ENCODE measurements at regions not wholly inside any gene's neighbourhood (a gene's known extent, or its start where the extent isn't known, plus 50 kb on each side); places are given as distances from the start of the nearest gene placed in this dataset.

DNA sequence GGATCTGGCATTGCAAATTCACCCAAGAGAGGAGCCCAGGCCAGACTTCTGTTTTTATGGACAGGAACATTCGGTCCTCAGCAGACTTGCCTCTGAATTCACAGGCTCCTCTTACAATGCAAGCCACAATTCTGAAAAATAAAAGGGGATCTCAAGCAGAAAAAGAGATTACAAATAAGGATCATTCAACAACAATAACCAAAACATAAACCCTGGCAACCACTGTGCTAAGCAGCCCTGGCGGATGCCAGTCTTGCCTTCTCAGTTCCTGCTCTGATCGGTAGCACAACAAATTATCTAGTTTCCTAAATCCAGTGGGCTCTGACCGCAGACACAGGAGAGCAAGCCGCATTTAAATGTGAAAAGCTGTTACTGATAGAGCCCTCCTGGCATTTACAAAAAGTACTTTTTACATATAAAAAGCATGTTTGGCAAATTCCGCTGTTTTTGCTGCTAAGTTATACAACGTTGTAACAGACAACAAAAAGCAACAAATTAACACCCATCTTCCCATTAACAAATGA, 123.4 kb upstream of the FOXD3 start:
- Histone ChIP-seq H3K4me1 (replicated peaks in 1 of 2) (no peaks in the 10 kb centered on the region), H3K27me3 (no peaks in the 10 kb centered on the region), H3K27ac (no peak overlapping the region), H3K4me3 (no peak overlapping the region), H3K36me3 (replicated peaks in 1 of 2) (no peaks in the 10 kb centered on the region), H3K9me3 (replicated peaks in 1 of 3) (no peaks in the 10 kb centered on the region)
- DNase-seq: no peak
- TF ChIP-seq, protein P1, sequence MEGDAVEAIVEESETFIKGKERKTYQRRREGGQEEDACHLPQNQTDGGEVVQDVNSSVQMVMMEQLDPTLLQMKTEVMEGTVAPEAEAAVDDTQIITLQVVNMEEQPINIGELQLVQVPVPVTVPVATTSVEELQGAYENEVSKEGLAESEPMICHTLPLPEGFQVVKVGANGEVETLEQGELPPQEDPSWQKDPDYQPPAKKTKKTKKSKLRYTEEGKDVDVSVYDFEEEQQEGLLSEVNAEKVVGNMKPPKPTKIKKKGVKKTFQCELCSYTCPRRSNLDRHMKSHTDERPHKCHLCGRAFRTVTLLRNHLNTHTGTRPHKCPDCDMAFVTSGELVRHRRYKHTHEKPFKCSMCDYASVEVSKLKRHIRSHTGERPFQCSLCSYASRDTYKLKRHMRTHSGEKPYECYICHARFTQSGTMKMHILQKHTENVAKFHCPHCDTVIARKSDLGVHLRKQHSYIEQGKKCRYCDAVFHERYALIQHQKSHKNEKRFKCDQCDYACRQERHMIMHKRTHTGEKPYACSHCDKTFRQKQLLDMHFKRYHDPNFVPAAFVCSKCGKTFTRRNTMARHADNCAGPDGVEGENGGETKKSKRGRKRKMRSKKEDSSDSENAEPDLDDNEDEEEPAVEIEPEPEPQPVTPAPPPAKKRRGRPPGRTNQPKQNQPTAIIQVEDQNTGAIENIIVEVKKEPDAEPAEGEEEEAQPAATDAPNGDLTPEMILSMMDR (IDR thresholded peaks at IDR 0.05): no peak
- no peak for TF ChIP-seq POLR2A (IDR thresholded peaks at IDR 0.05)
- 29 to 44% (median 36%) methylated on average over 7 of the region's 7 CpGs for WGBS, 4 donors
- intact Hi-C loops (cut with DNase I): no loop called here

DNA sequence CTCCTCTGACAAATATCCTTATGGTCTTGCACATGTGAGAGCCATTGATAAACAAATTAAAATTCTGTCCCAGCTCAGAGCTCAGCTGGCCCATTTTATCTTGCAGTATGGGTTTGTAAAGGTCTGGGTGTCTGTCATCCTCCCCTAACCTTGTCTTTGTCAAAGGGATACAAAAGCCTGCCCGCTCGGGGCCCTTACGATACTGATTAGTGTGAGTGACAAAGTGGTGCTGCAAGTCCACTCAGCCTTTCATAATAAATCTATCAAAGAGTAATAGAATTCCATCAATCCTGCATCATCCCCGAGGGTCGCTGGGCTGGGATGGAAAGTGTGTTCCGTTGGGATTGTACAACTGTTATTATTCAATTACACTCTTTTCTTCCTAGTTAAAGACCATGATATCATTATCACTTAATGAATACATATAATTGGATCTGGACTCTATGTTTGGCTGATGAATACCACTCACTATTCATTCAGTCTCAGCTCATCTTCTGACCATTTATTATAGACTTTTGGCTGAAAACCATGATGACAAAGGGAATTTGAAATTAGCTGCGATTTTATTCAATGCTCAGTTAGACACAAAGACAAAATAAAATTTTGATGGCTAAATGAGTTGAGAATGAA, 122.5 kb upstream of the FOXD3 start:
- H3K9me3 ChIP-seq (replicated peaks in 1 of 3): no peaks in the 10 kb centered on the region
- no peaks in the 10 kb centered on the region for H3K27me3 ChIP-seq
- no peaks in the 10 kb centered on the region for H3K4me1 ChIP-seq (replicated peaks in 1 of 2)
- no peak for DNase-seq
- H3K4me3 ChIP-seq: no peak overlapping the region
- intact Hi-C loops (cut with DNase I): no loop called here
- H3K27ac ChIP-seq: no peak overlapping the region
- H3K36me3 ChIP-seq (replicated peaks in 1 of 2): no peaks in the 10 kb centered on the region
- no peak for TF ChIP-seq POLR2A (IDR thresholded peaks at IDR 0.05)
- TF ChIP-seq, protein P1 (IDR thresholded peaks at IDR 0.05): no peak
- WGBS, 4 donors: 27 to 47% (median 34%) methylated on average over 7 of the region's 7 CpGs

DNA sequence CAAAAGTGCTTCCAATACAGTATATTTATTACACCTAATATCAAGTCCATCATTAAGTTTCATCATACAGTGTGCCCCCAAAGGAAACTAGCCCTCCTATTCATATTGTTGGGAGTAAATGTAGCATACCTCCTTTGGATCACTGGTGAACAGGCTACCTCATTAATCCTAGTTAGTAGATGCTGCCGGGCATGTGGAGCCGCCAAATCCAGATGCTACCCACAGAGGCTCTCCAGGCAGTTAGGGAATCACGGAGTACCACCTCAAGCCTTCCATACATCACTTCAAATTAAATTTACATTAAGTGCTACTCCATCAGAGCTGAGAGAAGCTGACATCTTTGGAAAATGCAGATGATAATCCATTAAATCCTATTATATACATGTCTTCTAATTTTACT, 121.7 kb upstream of the FOXD3 start:
- DNase-seq: no peak
- no peaks in the 10 kb centered on the region for H3K9me3 ChIP-seq (replicated peaks in 1 of 3)
- intact Hi-C loops (cut with DNase I): no loop called here
- no peaks in the 10 kb centered on the region for H3K36me3 ChIP-seq (replicated peaks in 1 of 2)
- TF ChIP-seq, protein P1 (IDR thresholded peaks at IDR 0.05): no peak
- TF ChIP-seq POLR2A (IDR thresholded peaks at IDR 0.05): no peak
- no peaks in the 10 kb centered on the region for H3K4me1 ChIP-seq (replicated peaks in 1 of 2)
- WGBS, 4 donors: 48 to 62% (median 53%) methylated on average over 3 of the region's 3 CpGs
- H3K27me3 ChIP-seq: no peaks in the 10 kb centered on the region
- no peak overlapping the region for H3K27ac ChIP-seq
- no peak overlapping the region for H3K4me3 ChIP-seq

DNA sequence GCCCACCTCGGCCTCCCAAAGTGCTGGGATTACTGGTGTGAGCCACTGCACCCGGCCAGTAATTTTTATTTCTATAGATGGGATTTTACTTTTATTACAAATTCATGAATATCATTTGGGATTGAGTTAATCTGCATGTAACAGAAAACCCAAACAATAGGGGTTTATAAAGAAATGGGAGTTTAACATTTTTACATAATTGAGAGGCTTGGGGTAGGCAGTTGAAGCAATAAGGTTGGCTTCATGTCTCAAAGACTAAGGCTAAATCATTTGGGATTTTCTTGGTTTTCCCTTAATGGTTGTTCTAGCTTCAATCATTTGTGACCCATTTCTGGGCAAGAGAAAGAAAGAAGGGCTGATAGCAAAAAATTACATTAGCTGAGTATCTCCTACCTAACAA, 118.7 kb upstream of the FOXD3 start:
- intact Hi-C loops (cut with DNase I): no loop called here
- no peaks in the 10 kb centered on the region for H3K9me3 ChIP-seq (replicated peaks in 1 of 3)

More for the DNA sequence above, 118.7 kb upstream of the FOXD3 start:
- Histone ChIP-seq H3K27ac (no peak overlapping the region), H3K4me1 (replicated peaks in 1 of 2) (no peaks in the 10 kb centered on the region), H3K27me3 (no peaks in the 10 kb centered on the region), H3K36me3 (replicated peaks in 1 of 2) (no peaks in the 10 kb centered on the region), H3K4me3 (no peak overlapping the region)
- DNase-seq: no peak
- 73 to 87% (median 84%) methylated on average over 2 of the region's 2 CpGs for WGBS, 4 donors
- no peak for TF ChIP-seq POLR2A (IDR thresholded peaks at IDR 0.05)
- TF ChIP-seq, protein P1 (IDR thresholded peaks at IDR 0.05): no peak

All from adrenal gland (tissue), 9 donors.